Sigmoid colon (tissue), 6 donors: ENCODE measurements at regions not wholly inside any gene's neighbourhood (a gene's known extent, or its start where the extent isn't known, plus 50 kb on each side); places are given as distances from the start of the nearest gene placed in this dataset.

Experiments used
- DNase-seq: peaks from one replicate; pipeline ENCODE4 v3.0.0-alpha.2; 2019
- H3K27ac ChIP-seq, 4 donors: fragments of 200-600 bp; sonication (generic); one replicate each; pipeline ENCODE4 v1.5.1; 2016 to 2019; ENCODE audit warnings: mild to moderate bottlenecking in 1 of 4
- H3K27me3 ChIP-seq, 3 donors: fragments of 200-600 bp; sonication (generic); one replicate each; pipeline ENCODE4 v1.5.1; 2019; ENCODE audit warnings: mild to moderate bottlenecking in 1 of 3
- H3K36me3 ChIP-seq, 4 donors: fragments of 200-600 bp; sonication (generic); one replicate each; pipeline ENCODE4 v1.5.1; 2016 to 2019
- H3K4me1 ChIP-seq, 4 donors: fragments of 200-600 bp; sonication (generic); one replicate each; pipeline ENCODE4 v1.5.1; 2017 to 2019
- H3K4me3 ChIP-seq, 4 donors: fragments of 200-600 bp; sonication (generic); one replicate each; pipeline ENCODE4 v1.5.1; 2017 to 2019; ENCODE audit warnings: mild to moderate bottlenecking in 2 of 4, moderate library complexity in 1 of 4
- H3K9me3 ChIP-seq, 4 donors: fragments of 200-600 bp in 3 of 4; sonication (generic) in 3 of 4; one replicate each; pipeline versions ENCODE4 v1.5.1 to v1.6.1; 2013 to 2019
- CTCF ChIP-seq, 4 experiments: fragments of 450-650 bp in 3 of 4; fragments of 200-600 bp in 1 of 4; IDR thresholded peaks; one replicate each; pipeline ENCODE4 v1.5.1; 2016 to 2019; ENCODE audit warnings: antibody characterized with exemption in 4 of 4, mild to moderate bottlenecking in 3 of 4, moderate library complexity in 2 of 4
- EP300 ChIP-seq, 4 donors: sonication (generic); formaldehyde crosslinking; IDR thresholded peaks; one replicate each; pipeline ENCODE4 v1.6.1; 2017; ENCODE audit warnings: antibody characterized with exemption in 4 of 4
- POLR2A ChIP-seq, 2 donors: fragments of 450-650 bp; IDR thresholded peaks; one replicate each; pipeline ENCODE4 v1.6.1; 2016; ENCODE audit warnings: antibody characterized with exemption in 2 of 2, mild to moderate bottlenecking in 2 of 2, moderate library complexity in 2 of 2
- POLR2AphosphoS5 ChIP-seq, 4 donors: sonication (generic); formaldehyde crosslinking; IDR thresholded peaks; one replicate each; pipeline ENCODE4 v1.6.1; 2017; ENCODE audit warnings: antibody characterized with exemption in 4 of 4
- WGBS, 2 donors: extraction: QIAGEN DNeasy Blood & Tissue Kit; methylation state at CpG; one replicate each; pipeline ENCODE4 v1.1.7; 2013; 5-methylcytosine and 5-hydroxymethylcytosine counted together
- intact Hi-C: fragments of 100-400 bp; cut with DNase I; formaldehyde crosslinking; loops from one replicate; pipeline ENCODE4 v1.15.1; 2023
- donor health status: healthy with polysubstance abuse.
- donor health status: healthy.

- no peak for DNase-seq
- no peaks in the 10 kb centered on the region for H3K36me3 ChIP-seq
- TF ChIP-seq POLR2AphosphoS5 (IDR thresholded peaks at IDR 0.05), result no peak
- TF ChIP-seq POLR2A (IDR thresholded peaks at IDR 0.05), result no peak
- TF ChIP-seq CTCF (IDR thresholded peaks at IDR 0.05), result no peak
- TF ChIP-seq EP300 (IDR thresholded peaks at IDR 0.05), result no peak
- no peak overlapping the region for H3K4me3 ChIP-seq
- H3K9me3 ChIP-seq, result peaks cover 0 to 17% (median 0%) of the 10 kb centered on the region in 4 donors
- no peaks in the 10 kb centered on the region for H3K4me1 ChIP-seq
- WGBS, 2 donors, result 87 to 90% methylated on average over 38 of the region's 38 CpGs
- peaks cover 0 to 3% (median 0%) of the 10 kb centered on the region in 3 donors for H3K27me3 ChIP-seq
- intact Hi-C loops, result no loop called here
- no peak overlapping the region for H3K27ac ChIP-seq
These were observed 180.7 kb downstream of the CRLF2 start for GRCh38 chrX:1031521-1032430.

- H3K27me3 ChIP-seq, result no peaks in the 10 kb centered on the region
- no peaks in the 10 kb centered on the region for H3K4me1 ChIP-seq
- TF ChIP-seq EP300 (IDR thresholded peaks at IDR 0.05), result no peak
- TF ChIP-seq CTCF (IDR thresholded peaks at IDR 0.05), result no peak
- TF ChIP-seq POLR2AphosphoS5 (IDR thresholded peaks at IDR 0.05), result no peak
- no peak for TF ChIP-seq POLR2A (IDR thresholded peaks at IDR 0.05)
- no peak overlapping the region for H3K4me3 ChIP-seq
- intact Hi-C loops, result no loop called here
- WGBS, 2 donors, result 89% methylated on average over 15 of the region's 15 CpGs
- DNase-seq, result no peak
- H3K36me3 ChIP-seq, result no peaks in the 10 kb centered on the region
- H3K27ac ChIP-seq, result no peak overlapping the region
- H3K9me3 ChIP-seq, result peaks cover 0 to 13% (median 0%) of the 10 kb centered on the region in 4 donors
These were observed 183.0 kb downstream of the CRLF2 start for GRCh38 chrX:1029494-1029893.

GRCh38 chrX:1027680-1028079, 184.8 kb downstream of the CRLF2 start:
- Histone ChIP-seq H3K27me3 (no peaks in the 10 kb centered on the region), H3K36me3 (no peaks in the 10 kb centered on the region), H3K4me1 (no peaks in the 10 kb centered on the region), H3K9me3 (peaks cover 0 to 9% (median 1%) of the 10 kb centered on the region in 4 donors), H3K27ac (no peak overlapping the region), H3K4me3 (no peak overlapping the region)
- TF ChIP-seq CTCF (IDR thresholded peaks at IDR 0.05), result no peak
- no peak for TF ChIP-seq POLR2A (IDR thresholded peaks at IDR 0.05)
- no peak for TF ChIP-seq POLR2AphosphoS5 (IDR thresholded peaks at IDR 0.05)
- no peak for TF ChIP-seq EP300 (IDR thresholded peaks at IDR 0.05)
- intact Hi-C loops, result no loop called here
- DNase-seq, result no peak

GRCh38 chrX:1027133-1027532, 185.3 kb downstream of the CRLF2 start:
- DNase-seq, result no peak
- H3K27ac ChIP-seq, result no peak overlapping the region
- no peaks in the 10 kb centered on the region for H3K4me1 ChIP-seq
- H3K36me3 ChIP-seq, result no peaks in the 10 kb centered on the region
- peaks cover 0 to 9% (median 1%) of the 10 kb centered on the region in 4 donors for H3K9me3 ChIP-seq
- WGBS, 2 donors, result 55 to 79% methylated on average over 18 of the region's 18 CpGs
- H3K27me3 ChIP-seq, result no peaks in the 10 kb centered on the region
- H3K4me3 ChIP-seq, result no peak overlapping the region
- TF ChIP-seq POLR2AphosphoS5 (IDR thresholded peaks at IDR 0.05) (no peak), EP300 (IDR thresholded peaks at IDR 0.05) (no peak), CTCF (IDR thresholded peaks at IDR 0.05) (no peak), POLR2A (IDR thresholded peaks at IDR 0.05) (no peak)
- intact Hi-C loops, result no loop called here
